CD1c-positive myeloid dendritic cell (primary cell): ENCODE measurements at regions not wholly inside any gene's neighbourhood (a gene's known extent, or its start where the extent isn't known, plus 50 kb on each side); places are given as distances from the start of the nearest gene placed in this dataset.
"Not testable (repeated sequence)": the region's sequence is repeated elsewhere in the genome, so short reads cannot be mapped to it uniquely, and the experiment has no call there.

ENCODE experiments used
- DNase-seq: peaks from one replicate; pipeline ENCODE4 v3.0.0-alpha.2; 2016; ENCODE audit errors: extremely low spot score

DNA sequence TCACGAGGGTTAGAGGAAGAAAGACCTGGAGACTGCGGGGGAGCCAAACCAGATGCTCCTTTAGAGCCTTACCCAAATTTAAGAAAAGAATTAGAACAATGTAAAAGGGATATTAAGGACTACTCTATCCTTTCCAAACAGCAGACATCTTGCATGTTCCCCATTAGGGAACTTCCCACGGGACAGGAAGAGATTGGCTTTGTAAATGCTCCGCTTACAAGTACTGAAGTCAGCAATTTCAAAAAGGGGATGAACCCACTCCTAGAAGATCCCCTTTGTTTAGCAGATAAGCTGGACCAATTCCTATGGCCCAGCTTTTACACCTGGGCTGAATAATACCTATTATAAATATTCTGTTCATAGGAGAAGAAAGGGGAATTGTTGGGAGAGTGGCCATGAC, 74.2 kb downstream of the APOBEC1 start:
- no peak for DNase-seq

DNA sequence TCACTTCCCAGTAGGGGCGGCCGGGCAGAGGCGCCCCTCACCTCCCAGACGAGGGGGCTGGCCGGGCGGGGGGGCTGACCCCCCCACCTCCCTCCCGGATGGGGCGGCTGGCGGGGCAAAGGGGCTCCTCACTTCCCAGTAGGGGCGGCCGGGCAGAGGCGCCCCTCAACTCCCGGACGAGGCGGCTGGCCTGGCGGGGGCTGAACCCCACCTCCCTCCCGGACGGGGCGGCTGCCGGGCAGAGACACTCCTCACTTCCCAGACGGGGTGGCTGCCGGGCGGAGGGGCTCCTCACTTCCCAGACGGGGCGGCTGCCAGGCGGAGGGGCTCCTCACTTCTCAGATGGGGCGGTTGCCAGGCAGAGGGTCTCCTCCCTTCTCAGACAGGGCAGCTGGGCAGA, 75.6 kb downstream of the APOBEC1 start:
- DNase-seq, result not testable (repeated sequence)

GRCh38 chr12:7588742-7589329, 76.9 kb downstream of the APOBEC1 start:
- DNase-seq, result peak; percentile 93

GRCh38 chr12:7584137-7584536, 80.6 kb upstream of the CD163 start:
- DNase-seq, result not testable (repeated sequence)

- DNase-seq, result no peak
These were observed 79.9 kb upstream of the CD163 start for GRCh38 chr12:7583471-7583870.

DNA sequence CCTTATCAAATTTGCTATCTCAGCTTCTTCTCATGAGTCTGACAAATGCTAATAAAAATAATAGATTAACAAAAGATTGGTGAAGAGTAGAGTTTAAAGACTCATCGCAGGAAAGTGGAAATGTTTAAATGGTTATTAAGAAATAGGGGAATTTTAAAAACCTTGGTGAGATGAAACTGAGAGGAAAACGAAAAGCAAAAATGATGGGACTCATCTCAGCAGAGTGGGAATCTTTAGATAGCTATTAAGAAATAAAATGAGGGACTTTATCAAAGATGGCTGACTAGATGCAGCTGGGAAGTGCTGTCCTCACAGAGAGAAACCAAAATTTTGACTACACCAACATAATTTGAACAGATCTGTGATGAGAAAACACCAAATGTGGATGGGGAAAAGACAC, 79.2 kb upstream of the CD163 start:
- no peak for DNase-seq

DNA sequence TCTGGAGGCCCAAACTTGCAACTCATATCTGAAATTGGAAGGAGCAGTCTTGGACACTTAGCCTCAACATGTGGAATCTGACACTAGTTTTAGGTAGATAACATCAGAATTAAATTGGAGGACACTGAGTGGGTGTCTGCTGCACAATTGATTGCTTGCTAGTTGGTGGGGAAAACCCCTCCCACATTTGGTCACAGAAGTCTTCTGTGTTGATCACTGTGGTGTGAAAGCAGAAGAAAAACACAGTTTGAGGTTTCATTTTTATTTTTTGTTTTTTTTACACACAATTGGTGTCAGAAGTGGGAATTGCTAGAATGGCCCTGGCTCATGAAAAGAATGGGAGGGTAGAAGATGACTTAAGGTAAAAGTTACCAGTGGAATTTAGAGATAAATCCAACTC, 78.0 kb upstream of the CD163 start:
- no peak for DNase-seq

- DNase-seq, result no peak
These were observed 77.5 kb upstream of the CD163 start for GRCh38 chr12:7581046-7581445.

DNA sequence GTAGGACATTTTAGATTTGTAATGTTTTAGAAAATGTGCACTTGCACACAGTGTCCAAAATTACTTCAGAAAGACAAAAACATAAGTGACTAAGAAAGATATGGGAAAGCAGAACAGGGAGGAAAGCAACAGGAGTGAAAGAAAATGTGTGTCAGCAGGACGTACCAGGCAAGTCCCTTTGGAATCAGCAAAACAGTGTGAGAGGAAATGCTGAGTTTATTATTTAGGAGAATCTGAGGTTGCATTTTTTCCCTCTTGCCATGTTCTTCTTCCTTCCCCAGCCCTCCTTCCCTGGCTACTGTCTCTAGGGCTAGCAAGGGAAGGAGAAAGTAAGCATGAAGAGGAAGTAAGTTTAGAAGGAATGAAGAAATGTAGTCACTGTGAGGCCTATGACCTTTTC, 67.7 kb upstream of the CD163 start:
- DNase-seq, result peak; percentile 52

GRCh38 chr12:7557227-7557626, 53.6 kb upstream of the CD163 start:
- peak; percentile 65 for DNase-seq

DNA sequence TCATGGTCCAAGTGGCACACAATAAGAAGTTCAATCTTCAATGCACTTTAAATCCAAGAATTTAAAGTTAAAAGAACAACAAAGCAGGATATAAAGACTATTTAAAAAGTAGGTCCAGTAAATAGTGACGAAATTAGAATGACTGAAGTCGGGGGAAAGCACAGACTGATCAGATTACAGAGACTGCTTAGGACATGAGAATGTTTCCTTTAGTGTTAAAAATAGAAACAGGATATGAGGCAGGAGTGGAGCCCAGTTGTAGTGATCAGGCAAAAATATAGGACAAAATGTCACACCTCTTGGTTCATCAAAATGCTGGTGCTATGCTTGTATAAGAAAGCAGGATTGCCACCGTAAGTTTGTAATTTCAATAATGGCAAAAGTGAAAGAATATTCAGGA, 52.2 kb upstream of the CD163 start:
- peak; percentile 41 for DNase-seq

DNA sequence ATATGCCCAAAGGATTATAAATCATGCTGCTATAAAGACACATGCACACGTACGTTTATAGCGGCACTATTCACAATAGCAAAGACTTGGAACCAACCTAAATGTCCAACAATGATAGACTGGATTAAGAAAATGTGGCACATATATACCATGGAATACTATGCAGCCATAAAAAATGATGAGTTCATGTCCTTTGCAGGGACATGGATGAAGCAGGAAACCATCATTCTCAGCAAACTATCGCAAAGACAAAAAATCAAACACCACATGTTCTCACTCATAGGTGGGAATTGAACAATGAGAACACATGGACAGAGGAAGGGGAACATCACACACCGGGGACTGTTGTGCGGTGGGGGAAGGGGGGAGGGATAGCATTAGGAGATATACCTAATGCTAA, 51.3 kb upstream of the CD163 start:
- DNase-seq, result not testable (repeated sequence)
